ENCODE measurements at regions not wholly inside any gene's neighbourhood (a gene's known extent, or its start where the extent isn't known, plus 50 kb on each side); places are given as distances from the start of the nearest gene placed in this dataset.
"Not testable (repeated sequence)": the region's sequence is repeated elsewhere in the genome, so short reads cannot be mapped to it uniquely, and the experiment has no call there.

GRCh38 chr3:30480156-30480555, 126.2 kb upstream of the TGFBR2 start:
- not testable (repeated sequence) for TF ChIP-seq CTCF, POLR2A, POLR2AphosphoS5 (IDR thresholded peaks at IDR 0.05)
